A673 (cell line): ENCODE measurements at regions not wholly inside any gene's neighbourhood (a gene's known extent, or its start where the extent isn't known, plus 50 kb on each side); places are given as distances from the start of the nearest gene placed in this dataset.

Experiments
- EZH2 ChIP-seq: fragments of 200-600 bp; sonication (generic); IDR thresholded peaks from 2 replicates; pipeline ENCODE4 v1.6.1; 2017; ENCODE audit warnings: borderline replicate concordance, low read depth, mild to moderate bottlenecking, mixed read lengths, antibody characterized with exemption, low read length; ENCODE audit not compliant: poor library complexity, severe bottlenecking
- TF ChIP-seq, protein P1 (sequence below): fragments of 300-800, 200-600 bp; sonication (generic); conservative IDR thresholded peaks from 2 replicates; pipeline ENCODE4 v1.5.1; 2017; ENCODE audit warnings: low read depth, mild to moderate bottlenecking, antibody characterized with exemption, low read length, moderate library complexity, mixed read lengths

DNA sequence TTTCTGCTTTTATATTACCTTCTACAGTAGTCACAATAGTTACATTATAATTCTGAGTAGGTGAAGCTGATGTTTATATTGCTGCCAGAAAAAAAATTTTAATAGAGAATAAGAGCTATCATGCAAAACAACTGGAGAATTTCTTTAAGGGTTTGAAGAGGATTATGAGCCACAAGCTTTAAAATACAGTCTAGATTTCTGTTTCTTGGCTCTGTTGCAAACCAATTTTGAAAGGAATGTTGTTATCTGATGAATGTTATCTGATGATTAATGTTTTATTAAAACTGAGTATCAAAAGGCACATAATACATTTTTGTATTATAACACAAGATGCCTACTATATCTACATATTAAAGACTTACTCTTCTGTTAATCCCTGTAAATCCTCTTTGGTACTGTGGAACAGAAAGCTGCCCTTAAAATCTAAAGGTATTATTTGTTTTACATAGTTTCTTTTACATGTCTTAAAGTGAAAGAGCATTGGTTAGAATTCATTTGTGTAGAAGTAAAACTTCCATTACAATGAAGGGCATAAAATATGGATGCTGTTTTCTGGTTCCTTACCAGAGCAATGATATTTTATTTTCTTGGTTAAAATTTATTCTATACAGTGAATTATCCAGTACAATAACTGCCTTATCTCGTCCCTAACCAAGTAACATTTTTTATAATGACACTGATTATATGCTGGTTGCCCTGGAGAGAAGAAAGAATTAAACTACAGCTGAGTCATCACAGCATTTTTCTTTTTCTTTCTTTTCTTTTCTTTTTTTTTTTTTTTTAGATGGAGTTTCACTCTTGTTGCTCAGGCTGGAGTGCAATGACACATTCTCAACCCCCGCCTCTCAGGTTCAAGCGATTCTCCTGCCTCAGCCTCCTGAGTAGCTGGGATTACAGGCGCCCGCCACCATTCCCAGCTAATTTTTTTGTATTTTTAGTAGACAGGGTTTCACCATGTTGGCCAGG is 205.7 kb downstream of the TANC2 start:
- TF ChIP-seq, protein P1, sequence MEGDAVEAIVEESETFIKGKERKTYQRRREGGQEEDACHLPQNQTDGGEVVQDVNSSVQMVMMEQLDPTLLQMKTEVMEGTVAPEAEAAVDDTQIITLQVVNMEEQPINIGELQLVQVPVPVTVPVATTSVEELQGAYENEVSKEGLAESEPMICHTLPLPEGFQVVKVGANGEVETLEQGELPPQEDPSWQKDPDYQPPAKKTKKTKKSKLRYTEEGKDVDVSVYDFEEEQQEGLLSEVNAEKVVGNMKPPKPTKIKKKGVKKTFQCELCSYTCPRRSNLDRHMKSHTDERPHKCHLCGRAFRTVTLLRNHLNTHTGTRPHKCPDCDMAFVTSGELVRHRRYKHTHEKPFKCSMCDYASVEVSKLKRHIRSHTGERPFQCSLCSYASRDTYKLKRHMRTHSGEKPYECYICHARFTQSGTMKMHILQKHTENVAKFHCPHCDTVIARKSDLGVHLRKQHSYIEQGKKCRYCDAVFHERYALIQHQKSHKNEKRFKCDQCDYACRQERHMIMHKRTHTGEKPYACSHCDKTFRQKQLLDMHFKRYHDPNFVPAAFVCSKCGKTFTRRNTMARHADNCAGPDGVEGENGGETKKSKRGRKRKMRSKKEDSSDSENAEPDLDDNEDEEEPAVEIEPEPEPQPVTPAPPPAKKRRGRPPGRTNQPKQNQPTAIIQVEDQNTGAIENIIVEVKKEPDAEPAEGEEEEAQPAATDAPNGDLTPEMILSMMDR = no peak
- no peak for TF ChIP-seq EZH2
